GM18511 (cell line): ENCODE measurements at regions not wholly inside any gene's neighbourhood (a gene's known extent, or its start where the extent isn't known, plus 50 kb on each side); places are given as distances from the start of the nearest gene placed in this dataset.

Experiments used
- ATAC-seq: cut with Tn5 transposase; IDR thresholded peaks from one replicate; pipeline ENCODE4 v1.9.1; 2021; ENCODE audit warnings: mild to moderate bottlenecking, moderate library complexity; ENCODE audit not compliant: unreplicated experiment

DNA sequence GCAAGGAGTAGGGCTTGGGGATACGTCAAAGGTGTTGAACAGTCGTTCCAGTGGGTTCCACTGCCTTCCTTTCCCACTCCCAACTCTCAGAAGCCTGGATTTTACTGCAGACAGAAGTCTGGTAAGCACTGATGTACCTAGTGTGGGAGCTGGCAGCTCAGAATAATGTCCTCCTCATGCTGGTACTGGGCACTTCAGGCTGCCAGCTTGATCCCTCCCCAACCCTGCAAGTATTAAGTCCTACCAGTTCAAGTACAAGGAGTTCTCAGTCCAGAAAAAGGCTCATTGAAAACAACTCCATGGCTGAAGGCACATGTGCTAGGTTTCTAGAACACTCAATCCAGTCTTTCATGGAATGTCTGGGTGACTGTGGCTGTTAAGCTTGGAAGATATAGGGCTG, 304.3 kb downstream of the NUAK1 start:
- ATAC-seq, result no peak

DNA sequence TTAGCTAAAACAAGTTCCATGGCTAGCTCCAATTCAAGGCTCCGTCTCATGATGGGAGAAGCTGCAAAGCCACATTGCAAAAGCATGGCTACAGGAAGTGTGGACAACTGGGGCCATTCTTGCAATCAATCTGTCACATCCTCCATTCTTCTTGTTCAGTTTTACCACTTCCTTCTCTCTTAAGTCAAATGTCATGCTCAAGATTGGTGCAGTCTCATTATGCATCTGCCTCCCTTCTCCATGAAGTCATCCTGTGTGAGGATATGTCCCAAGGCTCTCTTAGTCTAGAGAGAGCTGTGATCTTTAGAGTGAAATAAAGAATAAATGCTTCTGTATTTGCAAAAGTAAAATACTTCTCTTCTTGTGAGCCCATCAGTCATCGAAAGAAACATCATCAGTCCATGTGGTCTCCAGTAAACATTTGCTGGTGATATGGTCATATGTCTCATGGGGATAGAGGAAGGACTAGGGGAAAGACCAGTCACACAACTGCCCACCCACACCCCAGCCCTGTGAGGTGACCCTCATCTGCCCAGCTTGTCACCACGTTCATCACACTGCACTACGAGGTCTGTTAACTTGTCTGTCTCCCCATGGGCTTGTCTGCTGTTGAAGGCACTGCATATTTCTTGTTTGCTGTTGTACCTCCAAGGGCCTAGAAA, 303.0 kb downstream of the NUAK1 start:
- no peak for ATAC-seq

DNA sequence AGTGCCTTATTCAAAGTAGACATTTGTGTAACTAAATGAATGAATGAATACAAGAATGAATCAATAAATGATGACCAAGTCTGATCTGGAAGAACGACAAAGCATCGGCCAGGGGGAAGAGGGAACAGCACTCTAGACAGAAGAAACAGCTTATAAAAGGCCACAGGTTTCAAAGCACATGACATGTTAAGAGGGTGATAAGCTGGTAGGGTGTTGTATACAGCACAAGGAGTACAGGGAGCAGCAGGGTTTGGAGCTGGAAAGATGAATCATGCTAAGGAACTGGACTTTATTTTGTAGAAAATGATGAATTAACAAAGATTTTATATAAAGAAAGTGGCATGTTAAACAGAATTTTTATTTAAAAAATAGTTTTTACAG, 302.5 kb downstream of the NUAK1 start:
- no peak for ATAC-seq

DNA sequence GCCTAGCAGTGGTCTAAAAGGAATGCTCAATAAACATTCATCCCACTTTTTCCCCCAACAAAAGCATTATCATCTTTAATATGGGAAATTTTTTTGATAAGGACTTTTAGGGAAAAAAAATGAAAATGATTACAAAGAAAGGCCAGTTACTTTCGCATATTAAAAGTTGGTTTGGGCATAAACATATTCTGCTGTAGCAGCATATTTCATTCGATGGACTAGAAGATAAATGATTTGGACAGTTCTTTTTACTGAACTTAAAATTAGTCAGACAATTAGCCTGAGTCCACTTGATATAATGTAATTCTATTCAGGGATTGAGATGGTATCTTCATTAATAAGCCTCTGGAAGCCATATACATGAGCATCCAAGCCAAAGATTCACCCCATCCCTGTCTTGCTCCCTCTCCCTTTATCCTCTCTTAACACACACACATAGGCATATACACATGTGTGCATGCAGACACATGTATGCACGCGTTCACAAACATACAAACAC, 299.1 kb downstream of the NUAK1 start:
- no peak for ATAC-seq

DNA sequence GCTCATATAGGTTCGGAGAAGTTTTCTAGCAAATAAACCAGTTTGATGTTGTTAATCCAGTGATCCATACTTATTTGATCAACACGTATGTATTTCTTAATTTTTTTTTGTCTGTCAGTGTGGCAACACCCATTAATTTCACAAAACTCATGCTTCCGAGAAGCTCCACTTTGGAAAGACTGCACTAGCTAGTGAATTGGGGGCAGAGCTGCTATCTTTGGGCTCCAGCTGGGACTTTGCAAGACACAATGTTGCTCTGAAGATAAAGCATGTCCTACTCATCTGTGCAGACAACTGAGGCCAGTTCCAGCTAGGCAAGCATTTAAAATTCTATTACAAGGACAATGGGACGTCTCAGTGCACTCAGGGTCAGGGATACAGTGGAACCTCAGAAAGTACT, 298.4 kb downstream of the NUAK1 start:
- ATAC-seq, result no peak

DNA sequence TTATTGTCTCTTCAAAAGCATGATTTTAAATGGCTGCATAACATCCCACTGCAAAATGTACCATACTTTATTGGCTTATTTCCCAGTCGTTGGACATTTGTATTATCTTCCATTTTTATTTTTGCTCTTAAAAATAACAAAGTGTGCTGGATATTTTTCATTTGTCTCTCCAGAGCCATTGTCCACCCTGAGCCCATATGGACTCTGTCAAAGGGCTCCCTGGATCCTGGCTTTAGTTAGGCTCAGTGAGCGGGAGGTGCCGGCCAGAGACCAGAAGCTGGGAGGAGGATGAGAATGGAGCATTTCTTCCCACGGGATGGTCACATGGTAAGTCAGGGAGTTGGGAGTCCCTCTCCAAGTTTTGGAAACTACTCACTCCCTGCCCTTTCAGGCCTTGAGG, 296.9 kb downstream of the NUAK1 start:
- no peak for ATAC-seq

DNA sequence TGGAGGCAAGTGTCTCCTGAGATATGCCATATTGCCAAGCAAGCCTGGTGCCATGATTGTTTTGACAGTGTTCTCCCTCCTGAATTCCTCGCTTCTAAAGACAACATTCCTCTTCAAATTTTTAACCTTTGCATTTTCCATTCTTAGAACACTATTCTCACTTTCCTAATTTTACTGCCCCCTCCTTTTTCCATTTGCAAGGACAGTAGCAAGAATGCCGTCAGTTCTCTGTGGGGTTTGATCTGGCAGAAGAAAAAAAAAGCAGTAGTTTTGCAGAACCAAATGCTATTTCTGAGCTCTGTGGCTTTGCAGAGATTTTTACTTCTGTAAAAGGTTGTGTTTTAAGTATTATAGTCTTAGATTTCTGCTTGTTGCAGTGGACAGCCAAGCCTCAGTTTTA, 295.2 kb downstream of the NUAK1 start:
- ATAC-seq, result no peak

DNA sequence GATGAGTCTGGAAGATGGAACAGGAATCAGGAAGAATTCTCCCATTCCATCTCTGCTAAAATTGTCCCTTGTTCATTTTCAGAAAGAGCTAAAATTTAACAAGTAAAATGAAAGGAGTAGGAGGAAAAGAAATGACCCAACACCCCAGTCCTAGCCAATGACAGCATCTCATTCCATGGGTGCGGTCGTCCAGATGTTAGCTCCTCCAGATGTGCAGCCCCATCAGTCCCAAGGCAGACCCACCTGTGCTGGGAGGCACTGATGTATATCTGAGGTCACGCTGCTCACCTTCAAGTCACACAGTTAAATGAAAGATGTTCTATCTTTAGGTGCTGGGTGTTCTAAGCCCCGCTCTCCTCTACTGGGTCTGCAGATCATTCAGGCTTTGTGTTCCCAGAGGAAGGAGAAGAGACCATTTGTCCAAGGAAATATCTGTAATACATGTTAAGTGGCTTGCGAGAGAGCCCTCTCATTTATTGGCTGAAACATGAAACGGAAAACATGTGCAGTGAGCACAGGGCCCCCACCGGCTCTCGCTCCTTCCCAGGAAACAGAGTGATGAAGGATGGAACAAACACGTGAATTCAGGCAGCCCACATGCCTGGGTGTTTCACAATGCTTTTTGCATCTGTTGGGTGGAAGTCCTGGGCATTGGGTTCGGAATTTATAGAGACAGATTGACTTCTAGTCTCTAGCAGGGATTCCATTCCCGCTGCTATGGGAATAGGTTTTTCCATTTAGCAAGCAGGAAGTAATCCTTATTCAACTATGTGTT, 294.6 kb downstream of the NUAK1 start:
- ATAC-seq, result no peak

DNA sequence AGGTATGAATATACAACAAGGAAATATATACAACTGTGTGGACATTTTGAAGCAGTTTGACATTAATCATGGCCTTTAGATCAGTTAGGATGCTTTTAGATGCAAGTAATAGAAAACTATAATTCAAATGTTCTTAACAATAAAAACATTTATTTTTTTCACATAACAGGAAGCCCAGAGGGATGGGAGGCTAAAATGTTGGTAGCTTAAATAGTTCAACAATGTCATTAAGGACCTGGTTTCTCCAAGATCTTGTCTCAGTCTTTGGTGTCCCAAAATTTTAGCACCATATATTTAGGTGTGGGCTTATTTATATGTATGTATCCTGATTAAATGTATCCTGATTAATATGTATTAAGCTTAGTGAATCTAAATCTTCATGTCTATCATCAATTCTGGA, 292.4 kb downstream of the NUAK1 start:
- no peak for ATAC-seq

DNA sequence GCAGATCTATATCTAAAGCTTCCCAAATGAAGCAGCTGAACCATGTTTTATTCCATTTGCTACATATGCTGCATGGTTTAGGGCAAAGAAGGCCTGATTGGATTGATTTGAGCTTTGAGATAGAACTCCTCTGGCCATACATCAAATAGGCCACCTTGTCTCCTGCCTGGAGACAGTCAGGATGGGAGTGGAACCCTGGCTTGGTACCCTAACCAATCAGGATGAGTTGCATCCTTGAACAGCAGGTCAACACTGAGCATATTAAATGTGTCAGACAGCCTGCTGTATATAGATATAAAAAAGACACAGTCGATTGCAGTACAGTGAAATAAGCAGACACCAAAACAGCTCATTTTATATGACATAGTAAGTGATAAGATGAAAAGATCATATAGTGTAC, 291.7 kb downstream of the NUAK1 start:
- no peak for ATAC-seq

DNA sequence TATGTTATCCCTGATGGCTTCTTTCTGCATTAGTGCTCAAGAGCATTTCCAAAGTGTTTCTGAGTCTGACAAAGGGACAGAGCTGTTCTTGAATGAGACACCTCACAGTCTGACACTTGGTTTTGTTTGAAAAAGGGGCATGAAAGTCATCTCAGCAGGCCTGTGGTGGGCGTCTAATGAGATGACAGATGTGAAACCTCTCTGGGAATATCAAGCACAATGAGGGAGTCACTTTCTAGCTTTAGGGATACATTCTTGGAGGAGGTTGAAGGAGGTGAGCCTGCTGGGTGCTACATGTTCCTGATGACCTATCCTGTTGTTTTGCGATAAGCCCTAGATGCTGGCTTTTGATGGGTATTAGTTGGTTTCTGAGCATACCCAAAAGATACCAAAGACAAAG, 290.5 kb downstream of the NUAK1 start:
- ATAC-seq, result no peak

DNA sequence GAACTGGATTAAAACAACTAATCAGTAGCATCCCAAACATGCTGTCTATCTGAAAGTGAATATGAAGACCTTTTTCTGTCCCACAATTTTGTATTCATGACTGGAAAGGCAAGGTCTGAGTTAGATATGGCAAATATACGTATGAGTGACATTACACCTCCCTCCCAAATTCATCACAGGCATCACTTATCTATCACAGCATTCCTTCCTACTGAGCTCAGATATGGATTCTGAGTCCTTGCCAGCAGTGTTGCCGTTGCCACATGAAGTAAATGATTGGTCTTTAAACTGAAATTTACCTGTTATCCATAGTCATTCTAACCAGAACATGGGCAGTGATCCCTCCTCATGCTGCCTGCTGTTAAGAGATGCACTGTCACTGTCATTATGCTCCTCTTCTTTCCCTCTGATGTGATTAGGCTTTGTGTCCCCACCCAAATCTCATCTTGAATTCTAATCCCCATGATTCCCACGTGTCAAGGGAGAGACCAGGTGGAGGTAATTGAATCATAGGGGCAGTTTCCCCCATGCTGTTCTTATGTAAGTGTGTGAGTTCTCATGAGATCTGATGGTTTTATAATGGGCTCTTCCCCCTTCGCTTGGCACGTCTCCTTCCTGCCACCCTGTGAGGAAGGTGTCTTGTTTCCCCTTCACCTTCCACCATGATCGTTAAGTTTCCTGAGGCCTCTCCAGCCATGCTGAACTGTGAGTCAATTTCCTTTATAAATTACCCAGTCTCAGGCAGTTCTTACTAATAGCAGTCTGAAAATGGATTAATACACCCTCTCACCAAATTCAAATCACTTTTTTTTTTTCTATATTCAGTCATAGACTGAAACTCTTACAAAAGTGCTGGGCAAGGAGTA, 288.4 kb downstream of the NUAK1 start:
- no peak for ATAC-seq

DNA sequence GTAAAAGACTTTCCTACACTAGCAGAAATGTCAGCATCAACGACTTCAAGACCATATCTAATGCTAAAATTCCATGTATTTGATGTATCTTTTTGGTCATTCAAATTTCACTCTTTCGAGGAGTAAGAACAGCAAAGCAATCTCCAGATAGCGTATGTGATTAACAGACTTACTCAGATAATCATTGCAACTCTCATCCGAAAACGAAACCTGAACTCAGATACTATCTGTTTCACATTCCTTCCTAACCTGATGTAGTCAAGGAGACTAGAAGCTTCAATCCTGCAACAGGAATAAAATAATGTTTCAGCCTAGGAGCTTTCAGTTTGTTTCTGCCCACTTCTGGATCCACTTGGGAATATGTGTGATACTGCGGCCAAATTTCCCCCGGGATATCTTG, 286.3 kb downstream of the NUAK1 start:
- no peak for ATAC-seq

DNA sequence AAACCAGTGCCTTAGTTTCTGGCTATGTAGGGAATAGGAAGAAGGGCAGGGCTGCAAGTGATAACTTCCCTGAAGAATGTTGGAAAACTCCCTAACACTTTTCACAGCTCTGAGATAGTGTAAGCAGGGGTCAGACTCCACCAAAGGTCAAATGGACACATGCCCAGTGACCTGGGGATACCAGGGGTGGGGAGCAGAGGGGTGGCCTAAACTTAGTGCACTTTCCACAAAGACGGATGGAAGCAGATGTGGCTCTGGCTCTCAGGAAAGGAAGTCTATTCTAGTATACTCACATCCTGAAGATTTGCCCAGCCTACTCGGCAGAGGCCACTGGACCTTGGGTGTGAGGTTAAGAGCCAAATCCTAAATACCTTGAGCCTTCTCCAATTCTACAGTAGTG, 285.8 kb downstream of the NUAK1 start:
- no peak for ATAC-seq

DNA sequence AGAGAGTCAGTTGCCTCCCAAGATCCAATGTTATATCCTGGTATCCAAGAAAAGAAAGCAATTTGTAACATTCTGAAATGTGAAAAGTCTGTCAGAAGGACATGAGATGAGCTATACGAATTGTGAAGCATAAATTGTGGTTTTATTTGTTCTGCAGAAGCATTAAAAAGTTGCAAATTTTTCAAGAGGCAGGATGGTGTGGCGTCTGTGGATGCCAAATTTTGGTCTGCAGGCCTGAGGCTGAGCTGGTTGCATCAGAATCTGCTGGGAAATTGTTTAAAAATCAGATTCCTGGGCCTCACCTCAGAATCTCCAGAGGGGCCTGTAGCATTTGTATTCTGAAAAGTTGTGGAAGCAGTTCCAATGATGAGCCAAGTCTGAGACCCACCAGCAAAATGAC, 284.7 kb downstream of the NUAK1 start:
- no peak for ATAC-seq

DNA sequence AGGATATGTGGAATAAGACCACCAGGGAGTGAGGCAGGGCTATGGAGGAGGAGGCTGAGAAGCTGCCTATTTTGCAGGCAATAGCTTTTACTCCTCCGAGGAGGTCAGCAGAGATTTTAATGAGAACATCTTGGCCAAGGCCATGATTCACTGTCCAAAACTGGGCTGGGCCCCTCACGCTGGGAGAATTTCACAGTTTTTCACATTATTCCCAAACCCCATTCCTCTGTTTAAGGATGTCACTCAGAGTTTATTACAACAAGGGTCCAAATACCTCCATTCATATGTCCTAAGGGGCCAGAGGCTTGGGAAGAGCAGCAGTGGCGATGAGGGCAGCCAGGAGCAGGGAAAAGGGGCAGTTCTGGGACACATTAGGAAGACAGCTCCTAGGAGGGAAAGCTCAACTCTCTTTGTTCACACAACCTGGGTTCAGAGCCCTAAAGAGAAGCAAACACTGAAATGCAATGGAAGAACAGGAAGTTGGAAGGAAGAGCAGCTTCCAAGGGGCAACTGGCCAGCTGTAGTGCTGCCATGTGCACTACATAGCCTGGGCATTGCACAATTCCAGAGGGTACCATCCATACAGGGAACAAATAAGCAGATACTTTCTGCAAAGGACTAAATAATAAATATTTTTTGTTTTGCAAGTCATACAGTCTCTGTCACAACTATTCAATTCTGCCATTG, 283.2 kb downstream of the NUAK1 start:
- no peak for ATAC-seq

DNA sequence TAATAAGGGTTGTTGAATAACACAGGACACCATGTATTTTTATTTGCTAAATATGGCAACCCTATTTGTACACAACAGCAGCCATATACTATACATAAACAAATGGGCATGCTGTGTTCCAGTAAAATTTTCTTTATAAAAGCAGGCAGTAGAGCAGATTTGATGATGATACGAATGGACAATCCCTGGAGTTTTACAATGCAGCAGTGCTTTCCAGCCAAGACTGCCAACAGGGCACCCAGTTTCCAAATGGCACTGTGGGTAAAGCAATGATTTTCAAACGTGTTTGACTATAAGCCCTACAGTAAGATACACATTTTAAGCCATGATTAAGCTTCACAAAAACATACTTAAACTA, 282.7 kb downstream of the NUAK1 start:
- ATAC-seq, result no peak

DNA sequence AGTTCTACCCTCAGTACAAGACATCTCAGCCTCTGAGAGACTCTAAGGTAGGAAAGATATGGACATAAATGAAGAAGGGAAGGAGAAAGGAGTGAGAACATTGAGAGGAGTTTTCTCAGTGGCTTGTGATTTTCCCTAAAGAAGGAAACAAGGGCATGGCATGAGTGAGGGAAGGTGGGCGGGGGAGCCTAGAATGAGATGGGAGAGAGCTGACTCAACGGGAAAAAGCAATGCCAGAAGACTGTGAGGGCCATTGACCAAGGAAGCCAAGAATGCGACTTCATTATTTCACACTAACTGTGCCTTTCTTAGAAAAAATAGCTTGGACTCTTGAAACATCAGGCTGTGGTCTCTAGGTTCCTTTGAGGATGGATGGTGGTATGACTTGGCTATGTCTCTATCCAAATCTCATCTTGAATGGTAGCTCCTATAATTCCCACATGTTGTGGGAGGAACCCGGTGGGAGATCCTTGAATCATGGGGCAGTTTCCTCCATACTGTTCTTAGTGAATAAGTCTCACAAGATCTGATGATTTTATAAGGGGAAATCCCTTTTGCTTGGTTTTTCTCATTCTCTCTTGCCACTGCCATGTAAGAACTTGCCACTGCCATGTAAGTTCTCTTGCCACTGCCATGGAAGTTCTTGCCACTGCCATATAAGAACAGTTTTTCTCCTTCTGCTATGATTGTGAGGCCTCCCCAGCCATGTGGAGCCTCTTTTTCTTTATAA, 279.6 kb downstream of the NUAK1 start:
- ATAC-seq, result no peak

DNA sequence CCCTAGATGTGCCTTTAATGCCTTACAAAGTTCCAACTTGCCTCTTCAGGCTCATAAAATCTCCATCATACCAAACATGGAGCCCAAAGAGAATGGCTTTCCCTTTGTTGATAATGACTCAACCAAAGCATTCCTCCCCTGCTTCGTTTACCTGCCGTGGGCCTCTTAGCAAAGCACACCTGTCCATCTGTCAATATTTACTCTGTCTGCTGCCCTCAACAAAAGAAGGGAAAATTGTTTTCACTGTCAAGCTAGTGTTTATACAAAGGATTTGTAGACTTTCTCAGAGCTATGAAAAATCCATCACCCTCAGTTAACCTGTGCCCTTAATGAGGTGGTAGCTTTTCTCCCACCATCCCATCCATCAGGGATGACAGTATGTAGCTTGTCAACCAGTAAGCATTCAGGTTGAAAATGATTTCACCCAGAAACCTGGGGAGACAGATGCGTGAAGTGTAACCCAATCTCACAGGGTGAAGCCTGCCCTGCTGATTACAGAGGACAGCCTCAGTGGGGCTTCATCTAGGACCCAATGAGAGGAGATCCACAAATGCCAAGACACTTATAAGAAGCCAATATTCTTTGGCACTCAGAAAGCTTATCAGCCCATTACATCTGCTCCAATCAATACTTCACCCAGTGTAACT, 278.1 kb downstream of the NUAK1 start:
- ATAC-seq, result no peak

DNA sequence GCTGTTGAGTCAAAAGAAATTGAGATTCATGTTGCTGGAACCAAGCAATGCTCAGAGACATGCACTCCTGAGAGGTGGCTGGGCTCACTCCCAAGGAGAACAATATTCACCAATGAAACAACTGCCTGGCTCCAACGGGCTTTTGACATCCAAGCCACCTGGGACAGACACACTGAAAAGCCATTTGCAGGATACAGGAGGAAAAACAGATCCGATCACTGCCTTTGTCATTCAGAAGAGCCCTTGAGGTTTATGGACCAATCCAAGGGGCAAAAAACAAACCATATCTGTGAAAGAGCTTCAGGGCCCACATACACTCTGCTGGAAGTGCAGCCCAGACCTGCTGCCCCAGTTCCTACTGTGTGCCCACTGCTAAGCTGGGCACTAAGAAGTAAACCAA, 277.5 kb downstream of the NUAK1 start:
- no peak for ATAC-seq
